ENCODE measurements at regions not wholly inside any gene's neighbourhood (a gene's known extent, or its start where the extent isn't known, plus 50 kb on each side); places are given as distances from the start of the nearest gene placed in this dataset.

- Histone ChIP-seq H4K20me1 (ENCODE audit: low read depth) (no peaks in the 10 kb centered on the region), H3K9me3 (ENCODE audit: low read depth) (no peaks in the 10 kb centered on the region), H3K27me3 (no peaks in the 10 kb centered on the region), H3K4me2 (no peak overlapping the region), H3F3A (ENCODE audit: low read depth) (no peaks in the 10 kb centered on the region), H3K79me2 (ENCODE audit: low read depth) (no peaks in the 10 kb centered on the region), H2AFZ (replicated peaks) (no peak overlapping the region), H3K4me3 (no peak overlapping the region), H3K27ac (no peak overlapping the region), H3K36me3 (no peaks in the 10 kb centered on the region), H3K4me1 (no peaks in the 10 kb centered on the region), H3K9ac (no peak overlapping the region)
- H3K36me3 Mint-ChIP-seq, result no peaks in the 10 kb centered on the region
- no peak for DNase-seq (ENCODE audit: low spot score)
- no peaks in the 10 kb centered on the region for H3K4me1 Mint-ChIP-seq
- H3K9me3 Mint-ChIP-seq, result no peaks in the 10 kb centered on the region
- H3K27me3 Mint-ChIP-seq (ENCODE audit: insufficient read depth, low read depth), result no peaks in the 10 kb centered on the region
- no peak overlapping the region for H3K27ac Mint-ChIP-seq
- H3K4me3 Mint-ChIP-seq, result no peak overlapping the region
- TF ChIP-seq EZH2 (IDR thresholded peaks at IDR 0.05) (no peak), EZH2phosphoT487 (IDR thresholded peaks at IDR 0.05) (no peak), CTCF (IDR thresholded peaks at IDR 0.05) (no peak)
Measured at GRCh38 chr10:62461120-62461519, 87.0 kb downstream of the ZNF365 start.

GRCh38 chr10:62462461-62462860, 88.3 kb downstream of the ZNF365 start:
- Histone ChIP-seq H3K4me2 (no peak overlapping the region), H3K4me3 (no peak overlapping the region), H3K27ac (no peak overlapping the region), H3F3A (ENCODE audit: low read depth) (no peaks in the 10 kb centered on the region), H3K36me3 (no peaks in the 10 kb centered on the region), H2AFZ (replicated peaks) (no peak overlapping the region), H3K79me2 (ENCODE audit: low read depth) (no peaks in the 10 kb centered on the region), H4K20me1 (ENCODE audit: low read depth) (no peaks in the 10 kb centered on the region), H3K9me3 (ENCODE audit: low read depth) (no peaks in the 10 kb centered on the region), H3K27me3 (no peaks in the 10 kb centered on the region), H3K4me1 (no peaks in the 10 kb centered on the region), H3K9ac (no peak overlapping the region)
- Mint-ChIP-seq H3K4me1 (no peaks in the 10 kb centered on the region), H3K4me3 (no peak overlapping the region), H3K36me3 (no peaks in the 10 kb centered on the region), H3K9me3 (no peaks in the 10 kb centered on the region), H3K27me3 (ENCODE audit: insufficient read depth, low read depth) (no peaks in the 10 kb centered on the region), H3K27ac (no peak overlapping the region)
- DNase-seq (ENCODE audit: low spot score), result no peak
- TF ChIP-seq EZH2phosphoT487 (IDR thresholded peaks at IDR 0.05), result no peak
- TF ChIP-seq CTCF (IDR thresholded peaks at IDR 0.05), result no peak
- TF ChIP-seq EZH2 (IDR thresholded peaks at IDR 0.05), result no peak

GRCh38 chr10:62463364-62463763, 89.2 kb downstream of the ZNF365 start:
- no peak overlapping the region for H3K4me3 ChIP-seq
- no peaks in the 10 kb centered on the region for H3K79me2 ChIP-seq (ENCODE audit: low read depth)
- H3K9ac ChIP-seq, result no peak overlapping the region
- H3K27ac Mint-ChIP-seq, result no peak overlapping the region
- TF ChIP-seq EZH2 (IDR thresholded peaks at IDR 0.05) (no peak), EZH2phosphoT487 (IDR thresholded peaks at IDR 0.05) (no peak), CTCF (IDR thresholded peaks at IDR 0.05) (no peak)
- H3K36me3 ChIP-seq, result no peaks in the 10 kb centered on the region
- no peak for DNase-seq (ENCODE audit: low spot score)
- no peaks in the 10 kb centered on the region for H3K27me3 Mint-ChIP-seq (ENCODE audit: insufficient read depth, low read depth)
- H3F3A ChIP-seq (ENCODE audit: low read depth), result no peaks in the 10 kb centered on the region
- no peaks in the 10 kb centered on the region for H3K27me3 ChIP-seq
- H3K27ac ChIP-seq, result no peak overlapping the region
- H3K9me3 Mint-ChIP-seq, result no peaks in the 10 kb centered on the region
- no peaks in the 10 kb centered on the region for H3K4me1 Mint-ChIP-seq
- H2AFZ ChIP-seq (replicated peaks), result no peak overlapping the region
- H3K9me3 ChIP-seq (ENCODE audit: low read depth), result no peaks in the 10 kb centered on the region
- no peaks in the 10 kb centered on the region for H3K4me1 ChIP-seq
- H3K4me3 Mint-ChIP-seq, result no peak overlapping the region
- H3K36me3 Mint-ChIP-seq, result no peaks in the 10 kb centered on the region
- no peak overlapping the region for H3K4me2 ChIP-seq
- H4K20me1 ChIP-seq (ENCODE audit: low read depth), result no peaks in the 10 kb centered on the region

GRCh38 chr10:62464308-62464707, 90.1 kb downstream of the ZNF365 start:
- Histone ChIP-seq H3K4me3 (no peak overlapping the region), H3K9me3 (ENCODE audit: low read depth) (no peaks in the 10 kb centered on the region), H3K79me2 (ENCODE audit: low read depth) (no peaks in the 10 kb centered on the region), H3F3A (ENCODE audit: low read depth) (no peaks in the 10 kb centered on the region), H3K4me1 (no peaks in the 10 kb centered on the region), H3K27ac (no peak overlapping the region), H4K20me1 (ENCODE audit: low read depth) (no peaks in the 10 kb centered on the region), H3K36me3 (no peaks in the 10 kb centered on the region), H3K27me3 (no peaks in the 10 kb centered on the region), H2AFZ (replicated peaks) (no peak overlapping the region), H3K9ac (no peak overlapping the region), H3K4me2 (no peak overlapping the region)
- Mint-ChIP-seq H3K27ac (no peak overlapping the region), H3K4me1 (no peaks in the 10 kb centered on the region), H3K36me3 (no peaks in the 10 kb centered on the region), H3K9me3 (no peaks in the 10 kb centered on the region), H3K4me3 (no peak overlapping the region), H3K27me3 (ENCODE audit: insufficient read depth, low read depth) (no peaks in the 10 kb centered on the region)
- TF ChIP-seq CTCF (IDR thresholded peaks at IDR 0.05) (no peak), EZH2phosphoT487 (IDR thresholded peaks at IDR 0.05) (no peak)
- no peak for DNase-seq (ENCODE audit: low spot score)

Data from neural progenitor cell (in vitro differentiated cells).